H9 (cell line): ENCODE measurements at regions not wholly inside any gene's neighbourhood (a gene's known extent, or its start where the extent isn't known, plus 50 kb on each side); places are given as distances from the start of the nearest gene placed in this dataset.

Experiments
- DNase-seq: peaks from one replicate; pipeline ENCODE4 v3.0.0-alpha.2; 2017
- H2AFZ ChIP-seq: one replicate; pipeline ENCODE4 v1.6.1; 2013; ENCODE audit warnings: mild to moderate bottlenecking, low read length, control low read depth, moderate library complexity
- H2AK5ac ChIP-seq: 2 replicates; pipeline ENCODE4 v1.6.1; 2013; ENCODE audit warnings: low read length, control low read depth, mixed read lengths; ENCODE audit not compliant: insufficient read length
- H2BK120ac ChIP-seq: one replicate; pipeline ENCODE4 v1.6.1; 2013; ENCODE audit warnings: low read depth, mild to moderate bottlenecking, low read length, control low read depth, inconsistent platforms; ENCODE audit not compliant: poor library complexity, severe bottlenecking
- H2BK12ac ChIP-seq: 2 replicates; pipeline ENCODE4 v1.6.1; 2013; ENCODE audit warnings: low read length, control low read depth, mixed read lengths, low read depth; ENCODE audit not compliant: insufficient read length
- H2BK15ac ChIP-seq: 2 replicates; pipeline ENCODE4 v1.6.1; 2013; ENCODE audit warnings: low read depth, low read length, control low read depth
- H2BK20ac ChIP-seq: one replicate; pipeline ENCODE4 v1.6.1; 2013; ENCODE audit warnings: low read depth, mild to moderate bottlenecking, low read length, control low read depth, inconsistent platforms; ENCODE audit not compliant: poor library complexity, severe bottlenecking
- H2BK5ac ChIP-seq: 2 replicates; pipeline ENCODE4 v1.6.1; 2013; ENCODE audit warnings: low read length, control low read depth, mixed read lengths; ENCODE audit not compliant: insufficient read length
- H3K14ac ChIP-seq: 2 replicates; pipeline ENCODE4 v1.6.1; 2013; ENCODE audit warnings: low read length, control low read depth; ENCODE audit not compliant: insufficient read depth
- H3K18ac ChIP-seq: 2 replicates; pipeline ENCODE4 v1.6.1; 2013; ENCODE audit warnings: low read depth, mild to moderate bottlenecking, mixed read lengths, low read length, control low read depth; ENCODE audit not compliant: insufficient read length
- H3K23ac ChIP-seq: 2 replicates; pipeline ENCODE4 v1.6.1; 2013; ENCODE audit warnings: low read length, control low read depth, mixed read lengths, low read depth; ENCODE audit not compliant: insufficient read length
- H3K23me2 ChIP-seq: 2 replicates; pipeline ENCODE4 v1.6.1; 2013; ENCODE audit warnings: low read depth, mild to moderate bottlenecking, mixed read lengths, low read length, control low read depth; ENCODE audit not compliant: insufficient read length, poor library complexity, severe bottlenecking
- H3K27ac ChIP-seq: 2 replicates; pipeline ENCODE4 v1.5.1; 2013; ENCODE audit warnings: low read length, control low read depth, mixed read lengths, low read depth; ENCODE audit not compliant: insufficient read length
- H3K27me3 ChIP-seq: 2 replicates; pipeline ENCODE4 v1.6.1; 2013; ENCODE audit warnings: low read length, control low read depth, inconsistent platforms; ENCODE audit not compliant: insufficient read depth
- H3K4ac ChIP-seq: 2 replicates; pipeline ENCODE4 v1.6.1; 2013; ENCODE audit warnings: low read depth, mild to moderate bottlenecking, control low read depth, inconsistent platforms, low read length, moderate library complexity
- H3K4me1 ChIP-seq: 2 replicates; pipeline ENCODE4 v1.6.1; 2013; ENCODE audit warnings: low read length, control low read depth, inconsistent platforms; ENCODE audit not compliant: insufficient read depth
- H3K4me2 ChIP-seq: 2 replicates; pipeline ENCODE4 v1.6.1; 2013; ENCODE audit warnings: low read length, control low read depth, mixed read lengths; ENCODE audit not compliant: insufficient read length, insufficient read depth
- H3K56ac ChIP-seq: 2 replicates; pipeline ENCODE4 v1.6.1; 2013; ENCODE audit warnings: low read depth, mild to moderate bottlenecking, mixed read lengths, low read length, control low read depth; ENCODE audit not compliant: insufficient read length
- H3K79me1 ChIP-seq: 2 replicates; pipeline ENCODE4 v1.6.1; 2013; ENCODE audit warnings: low read depth, mild to moderate bottlenecking, moderate library complexity, low read length, control low read depth, inconsistent platforms; ENCODE audit not compliant: insufficient read depth, poor library complexity, severe bottlenecking
- H3K79me2 ChIP-seq: 2 replicates; pipeline ENCODE4 v1.6.1; 2013; ENCODE audit warnings: low read length, control low read depth, inconsistent platforms; ENCODE audit not compliant: insufficient read depth
- H3K9ac ChIP-seq: 2 replicates; pipeline ENCODE4 v1.6.1; 2013; ENCODE audit warnings: low read length, control low read depth, mixed read lengths; ENCODE audit not compliant: insufficient read length; ENCODE audit errors: extremely low read depth
- H3K9me3 ChIP-seq: one replicate; pipeline ENCODE4 v1.6.1; 2013; ENCODE audit warnings: low read depth, low read length, inconsistent platforms; ENCODE audit not compliant: control insufficient read depth
- H3T11ph ChIP-seq: one replicate; pipeline ENCODE4 v1.6.1; 2013; ENCODE audit warnings: mild to moderate bottlenecking, low read length, control low read depth, inconsistent platforms
- H4K20me1 ChIP-seq: one replicate; pipeline ENCODE4 v1.6.1; 2013; ENCODE audit not compliant: control insufficient read depth, insufficient read length, insufficient read depth
- H4K5ac ChIP-seq: 2 replicates; pipeline ENCODE4 v1.6.1; 2013; ENCODE audit warnings: low read depth, mild to moderate bottlenecking, mixed read lengths, low read length, control low read depth; ENCODE audit not compliant: insufficient read length
- H4K8ac ChIP-seq: replicated peaks from 2 replicates; pipeline ENCODE4 v1.6.1; 2013; ENCODE audit warnings: low read length, control low read depth, mixed read lengths, low read depth; ENCODE audit not compliant: insufficient read length
- H4K91ac ChIP-seq: 2 replicates; pipeline ENCODE4 v1.6.1; 2013; ENCODE audit warnings: low read depth, mild to moderate bottlenecking, moderate library complexity, mixed read lengths, low read length, control low read depth; ENCODE audit not compliant: insufficient read length
- H3K27ac Mint-ChIP-seq, 3 experiments: 2 replicates in 2 of 3; 3 replicates in 1 of 3; pipeline ENCODE4 v1.8.0; 2020 to 2021; ENCODE audit warnings: mixed read lengths in 3 of 3, mild to moderate bottlenecking in 1 of 3, moderate library complexity in 1 of 3
- H3K27me3 Mint-ChIP-seq: 2 replicates; pipeline ENCODE4 v1.8.0; 2021; ENCODE audit warnings: low read depth, mild to moderate bottlenecking, moderate library complexity, mixed read lengths
- H3K36me3 Mint-ChIP-seq, 3 experiments: 2 replicates in 2 of 3; 3 replicates in 1 of 3; pipeline ENCODE4 v1.8.0; 2020 to 2021; ENCODE audit warnings: low read depth in 3 of 3, mixed read lengths in 3 of 3; ENCODE audit not compliant: insufficient read depth in 1 of 3
- H3K4me1 Mint-ChIP-seq, 2 experiments: 2 replicates each; pipeline ENCODE4 v1.8.0; 2020; ENCODE audit warnings: mixed read lengths in 2 of 2
- H3K4me3 Mint-ChIP-seq, 2 experiments: 2 replicates in 1 of 2; 3 replicates in 1 of 2; pipeline ENCODE4 v1.8.0; 2020 to 2021; ENCODE audit warnings: mild to moderate bottlenecking in 2 of 2, mixed read lengths in 2 of 2, moderate library complexity in 1 of 2
- H3K9me3 Mint-ChIP-seq, 2 experiments: 2 replicates in 1 of 2; 3 replicates in 1 of 2; pipeline ENCODE4 v1.8.0; 2020; ENCODE audit warnings: mild to moderate bottlenecking in 2 of 2, mixed read lengths in 2 of 2, moderate library complexity in 1 of 2
- CTCF ChIP-seq: fragments of 200-600 bp; sonication (generic); conservative IDR thresholded peaks from 3 replicates; pipeline ENCODE4 v1.8.0; 2021; ENCODE audit warnings: antibody characterized with exemption, mild to moderate bottlenecking
- WGBS: extraction: QIAGEN DNeasy Blood & Tissue Kit; methylation state at CpG from one replicate; pipeline ENCODE4 v1.1.7; 2013; ENCODE audit warnings: missing lambda C conversion rate, low lambda C conversion rate, mixed read lengths; ENCODE audit not compliant: insufficient read length; ENCODE audit errors: extremely low coverage; 5-methylcytosine and 5-hydroxymethylcytosine counted together

- Mint-ChIP-seq H3K9me3 (peaks cover 95 to 98% of the 10 kb centered on the region in 2 experiments), H3K4me3 (no peak overlapping the region; a peak in 1 of 5 replicates), H3K27ac (no peak overlapping the region), H3K36me3 (peaks cover 13 to 43% (median 23%) of the 10 kb centered on the region in 3 experiments), H3K4me1 (no peaks in the 10 kb centered on the region), H3K27me3 (peaks cover 2% of the 10 kb centered on the region)
- Histone ChIP-seq H2BK15ac (no peak overlapping the region), H4K5ac (no peak overlapping the region), H3K4ac (no peak overlapping the region), H3K56ac (no peak overlapping the region), H3T11ph (no peak overlapping the region), H2BK20ac (no peak overlapping the region), H3K4me1 (no peaks in the 10 kb centered on the region), H3K79me2 (no peaks in the 10 kb centered on the region), H3K23ac (no peak overlapping the region), H3K9me3 (peaks cover 71% of the 10 kb centered on the region), H2BK5ac (no peak overlapping the region), H3K27ac (no peak overlapping the region), H4K20me1 (no peaks in the 10 kb centered on the region), H3K14ac (no peak overlapping the region), H2AK5ac (no peak overlapping the region), H2BK120ac (no peak overlapping the region), H4K8ac (no peak overlapping the region), H3K18ac (no peak overlapping the region), H4K91ac (no peak overlapping the region), H2BK12ac (no peak overlapping the region), H3K4me2 (no peak overlapping the region), H3K9ac (no peak overlapping the region), H3K79me1 (no peaks in the 10 kb centered on the region), H2AFZ (no peak overlapping the region), H3K27me3 (no peaks in the 10 kb centered on the region), H3K23me2 (no peaks in the 10 kb centered on the region)
- no CpG with 5 or more reads among the region's 9 CpGs for WGBS
- DNase-seq, result no peak
- no peak for TF ChIP-seq CTCF
Measured at GRCh38 chr18:14907420-14907819, 159.4 kb downstream of the ANKRD30B start.
